Esophagus squamous epithelium (tissue), 5 donors: ENCODE measurements at regions not wholly inside any gene's neighbourhood (a gene's known extent, or its start where the extent isn't known, plus 50 kb on each side); places are given as distances from the start of the nearest gene placed in this dataset.

ENCODE experiments used
- DNase-seq: peaks from one replicate; lab custom pipeline; 2025; lab: John Stamatoyannopoulos, UW
- H3K27ac ChIP-seq, 4 donors: fragments of 200-600 bp; sonication (generic); one replicate each; pipeline ENCODE4 v1.5.1; 2016 to 2019; ENCODE audit warnings: mild to moderate bottlenecking in 1 of 4
- H3K27me3 ChIP-seq, 4 donors: fragments of 200-600 bp; sonication (generic); 1 replicate in 3 of 4; 2 replicates in 1 of 4; pipeline versions ENCODE4 v1.5.1 to v1.6.0; 2017 to 2021; ENCODE audit warnings: antibody characterized with exemption in 1 of 4
- H3K36me3 ChIP-seq, 3 donors: fragments of 200-600 bp; sonication (generic); one replicate each; pipeline ENCODE4 v1.5.1; 2016 to 2019
- H3K4me1 ChIP-seq, 3 donors: fragments of 200-600 bp; sonication (generic); one replicate each; pipeline ENCODE4 v1.5.1; 2017 to 2019
- H3K4me3 ChIP-seq, 4 donors: fragments of 200-600 bp; sonication (generic); 1 replicate in 3 of 4; 2 replicates in 1 of 4; pipeline ENCODE4 v1.5.1; 2016 to 2019; ENCODE audit warnings: mild to moderate bottlenecking in 2 of 4, moderate library complexity in 1 of 4
- H3K9me3 ChIP-seq, 3 donors: fragments of 200-600 bp; sonication (generic); one replicate each; pipeline ENCODE4 v1.5.1; 2016 to 2019
- CTCF ChIP-seq, 6 experiments: fragments of 450-650 bp in 4 of 6; fragments of 200-600 bp in 2 of 6; sonication (generic) in 2 of 6; IDR thresholded peaks; one replicate each; pipeline ENCODE4 v1.5.1; 2016 to 2019; ENCODE audit warnings: antibody characterized with exemption in 6 of 6, mild to moderate bottlenecking in 4 of 6, moderate library complexity in 4 of 6
- POLR2A ChIP-seq, 4 donors: fragments of 450-650 bp; IDR thresholded peaks; one replicate each; pipeline ENCODE4 v1.6.1; 2017; ENCODE audit warnings: antibody characterized with exemption in 4 of 4, mild to moderate bottlenecking in 4 of 4, moderate library complexity in 3 of 4
- WGBS, 2 donors: methylation state at CpG; one replicate each; pipeline ENCODE4 v1.1.5; 2018; 5-methylcytosine and 5-hydroxymethylcytosine counted together
- intact Hi-C: fragments of 100-400 bp; cut with DNase I; formaldehyde crosslinking; loops from one replicate; pipeline ENCODE4 v1.15.0; 2022
- donor health status: DM: yes; HTN: yes; CAD: no.

- H3K9me3 ChIP-seq: peaks cover 0 to 3% (median 0%) of the 10 kb centered on the region in 3 donors
- no peaks in the 10 kb centered on the region for H3K36me3 ChIP-seq
- H3K4me3 ChIP-seq: no peak overlapping the region
- no peak overlapping the region for H3K27ac ChIP-seq
- H3K27me3 ChIP-seq: no peaks in the 10 kb centered on the region
- 72 to 82% methylated on average over 6 of the region's 6 CpGs for WGBS, 2 donors
- H3K4me1 ChIP-seq: no peaks in the 10 kb centered on the region
- TF ChIP-seq POLR2A (IDR thresholded peaks at IDR 0.05): no peak
- TF ChIP-seq CTCF (IDR thresholded peaks at IDR 0.05): no peak
- intact Hi-C loops: no loop called here
- no peak for DNase-seq
Measured at GRCh38 chr2:182477774-182478173, 50.9 kb upstream of the PDE1A start.

GRCh38 chr2:182481676-182482075 lies 54.8 kb upstream of the PDE1A start:
- Histone ChIP-seq H3K36me3 (no peaks in the 10 kb centered on the region), H3K4me3 (no peak overlapping the region), H3K9me3 (no peaks in the 10 kb centered on the region), H3K4me1 (no peaks in the 10 kb centered on the region), H3K27ac (no peak overlapping the region), H3K27me3 (no peaks in the 10 kb centered on the region)
- no peak for TF ChIP-seq POLR2A (IDR thresholded peaks at IDR 0.05)
- TF ChIP-seq CTCF (IDR thresholded peaks at IDR 0.05): no peak
- intact Hi-C loops: no loop called here
- DNase-seq: no peak
- WGBS, 2 donors: 87 to 89% methylated on average over 2 of the region's 2 CpGs

- no peak for TF ChIP-seq POLR2A (IDR thresholded peaks at IDR 0.05)
- no peak for TF ChIP-seq CTCF (IDR thresholded peaks at IDR 0.05)
- H3K27me3 ChIP-seq: no peaks in the 10 kb centered on the region
- H3K9me3 ChIP-seq: no peaks in the 10 kb centered on the region
- H3K4me1 ChIP-seq: no peaks in the 10 kb centered on the region
- intact Hi-C loops: no loop called here
- DNase-seq: no peak
- no peak overlapping the region for H3K27ac ChIP-seq
- WGBS, 2 donors: 77 to 86% methylated on average over 2 of the region's 2 CpGs
- no peaks in the 10 kb centered on the region for H3K36me3 ChIP-seq
- no peak overlapping the region for H3K4me3 ChIP-seq
Measured at GRCh38 chr2:182482511-182482910, 55.7 kb upstream of the PDE1A start.

DNA sequence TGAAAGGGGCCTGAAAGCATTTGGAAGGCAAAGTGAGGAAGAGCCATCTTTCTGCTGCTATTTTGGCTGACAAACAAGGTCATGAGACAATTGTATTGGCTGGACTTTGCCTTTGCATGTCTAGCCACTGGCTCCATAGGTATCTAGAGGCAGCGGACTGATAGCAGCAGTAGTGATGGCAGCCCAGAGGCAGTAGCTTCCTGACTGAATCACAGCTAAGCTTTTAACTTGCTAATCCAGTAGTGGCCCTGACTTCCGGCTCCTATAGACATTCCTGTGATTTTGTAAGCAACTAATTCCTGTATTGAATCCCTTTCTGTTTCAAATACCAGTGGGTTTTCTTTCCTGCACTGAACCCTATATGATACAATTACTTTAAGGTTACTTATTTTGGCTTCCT lies 69.8 kb upstream of the PDE1A start:
- 42 to 64% methylated on average over 2 of the region's 2 CpGs for WGBS, 2 donors
- TF ChIP-seq CTCF (IDR thresholded peaks at IDR 0.05) (no peak), POLR2A (IDR thresholded peaks at IDR 0.05) (no peak)
- intact Hi-C loops: no loop called here

GRCh38 chr2:182499706-182500470 lies 73.1 kb upstream of the PDE1A start:
- Histone ChIP-seq H3K36me3 (no peaks in the 10 kb centered on the region), H3K27me3 (no peaks in the 10 kb centered on the region), H3K4me1 (no peaks in the 10 kb centered on the region), H3K9me3 (no peaks in the 10 kb centered on the region), H3K27ac (no peak overlapping the region), H3K4me3 (no peak overlapping the region)
- intact Hi-C loops: no loop called here
- WGBS, 2 donors: 66 to 72% methylated on average over 3 of the region's 3 CpGs
- no peak for DNase-seq
- TF ChIP-seq CTCF (IDR thresholded peaks at IDR 0.05) (no peak), POLR2A (IDR thresholded peaks at IDR 0.05) (no peak)

More for the DNA sequence above, 69.8 kb upstream of the PDE1A start:
- no peak for DNase-seq
- H3K36me3 ChIP-seq: no peaks in the 10 kb centered on the region
- no peaks in the 10 kb centered on the region for H3K27me3 ChIP-seq
- H3K4me1 ChIP-seq: no peaks in the 10 kb centered on the region
- H3K4me3 ChIP-seq: no peak overlapping the region
- no peak overlapping the region for H3K27ac ChIP-seq
- no peaks in the 10 kb centered on the region for H3K9me3 ChIP-seq
